SK-N-SH treated with all-trans-retinoic acid at 6 μM for 48 hours (cell line): ENCODE measurements at regions not wholly inside any gene's neighbourhood (a gene's known extent, or its start where the extent isn't known, plus 50 kb on each side); places are given as distances from the start of the nearest gene placed in this dataset.

Source experiments
- ATAC-seq: fragments of 200-7000 bp; cut with Tn5 transposase; 3 replicates; pipeline ENCODE4 v1.9.1; 2020; ENCODE audit warnings: mild to moderate bottlenecking, moderate library complexity
- ARNTL ChIP-seq: fragments of 450-650 bp; formaldehyde crosslinking; IDR thresholded peaks from 2 replicates; pipeline ENCODE4 v1.5.0; 2020; ENCODE audit warnings: low read depth, mild to moderate bottlenecking, moderate library complexity, borderline replicate concordance
- BACH2 ChIP-seq: fragments of 250-450 bp; sonication (Bioruptor Pico); IDR thresholded peaks from 2 replicates; pipeline ENCODE4 v1.9.0; 2021; ENCODE audit warnings: mild to moderate bottlenecking, borderline replicate concordance
- CSDC2 ChIP-seq: fragments of 250-450 bp; sonication (Bioruptor Pico); IDR thresholded peaks from 2 replicates; pipeline ENCODE4 v1.5.0; 2020; ENCODE audit warnings: mild to moderate bottlenecking, moderate library complexity
- ESRRG ChIP-seq: fragments of 250-450 bp; sonication (Bioruptor Pico); IDR thresholded peaks from 2 replicates; pipeline ENCODE4 v1.6.1; 2021; ENCODE audit warnings: mild to moderate bottlenecking
- GLIS3 ChIP-seq: fragments of 250-450 bp; sonication (Bioruptor Pico); IDR thresholded peaks from 2 replicates; pipeline ENCODE4 v1.5.0; 2020; ENCODE audit warnings: mild to moderate bottlenecking, moderate library complexity
- ISL1 ChIP-seq: fragments of 250-450 bp; sonication (Bioruptor Pico); IDR thresholded peaks from 2 replicates; pipeline ENCODE4 v2.1.2; 2022; ENCODE audit warnings: mild to moderate bottlenecking, moderate library complexity
- OSR1 ChIP-seq: fragments of 250-450 bp; sonication (Bioruptor Pico); IDR thresholded peaks from 2 replicates; pipeline ENCODE4 v1.8.0; 2022; ENCODE audit warnings: moderate library complexity, mild to moderate bottlenecking, inconsistent platforms
- PPARA ChIP-seq: fragments of 250-450 bp; sonication (Bioruptor Pico); IDR thresholded peaks from 2 replicates; pipeline ENCODE4 v1.5.0; 2020; ENCODE audit warnings: mild to moderate bottlenecking, borderline replicate concordance
- SNAI2 ChIP-seq: fragments of 250-450 bp; sonication (Bioruptor Pico); IDR thresholded peaks from 2 replicates; pipeline ENCODE4 v1.5.0; 2020; ENCODE audit warnings: mild to moderate bottlenecking, moderate library complexity
- TCF4 ChIP-seq: fragments of 250-450 bp; sonication (Bioruptor Pico); IDR thresholded peaks from 2 replicates; pipeline ENCODE4 v1.8.0; 2021; ENCODE audit warnings: mild to moderate bottlenecking, moderate library complexity, borderline replicate concordance
- TOX ChIP-seq: fragments of 250-450 bp; sonication (Bioruptor Pico); IDR thresholded peaks from 2 replicates; pipeline ENCODE4 v1.8.0; 2021; ENCODE audit warnings: mild to moderate bottlenecking, moderate library complexity, borderline replicate concordance
- ZC3H10 ChIP-seq: fragments of 250-450 bp; sonication (Bioruptor Pico); IDR thresholded peaks from 2 replicates; pipeline ENCODE4 v1.5.1; 2021; ENCODE audit warnings: mild to moderate bottlenecking, moderate library complexity
- ZFP3 ChIP-seq: fragments of 250-450 bp; sonication (Bioruptor Pico); IDR thresholded peaks from 2 replicates; pipeline ENCODE4 v1.5.0; 2020; ENCODE audit warnings: mild to moderate bottlenecking, moderate library complexity
- ZFP30 ChIP-seq: fragments of 450-650 bp; formaldehyde crosslinking; IDR thresholded peaks from 2 replicates; pipeline ENCODE4 v1.5.0; 2022; ENCODE audit warnings: mild to moderate bottlenecking, moderate library complexity
- ZNF565 ChIP-seq: fragments of 450-650 bp; formaldehyde crosslinking; conservative IDR thresholded peaks from 2 replicates; pipeline ENCODE4 v1.5.0; 2020; ENCODE audit warnings: low read depth, mild to moderate bottlenecking, moderate library complexity
- ZNF70 ChIP-seq: fragments of 450-650 bp; formaldehyde crosslinking; IDR thresholded peaks from 2 replicates; pipeline ENCODE4 v1.5.0; 2020; ENCODE audit warnings: mild to moderate bottlenecking, moderate library complexity
- ZNF8 ChIP-seq: fragments of 450-650 bp; formaldehyde crosslinking; IDR thresholded peaks from 2 replicates; pipeline ENCODE4 v1.5.0; 2020; ENCODE audit warnings: mild to moderate bottlenecking, moderate library complexity
- TF ChIP-seq, protein P1 (sequence below): fragments of 250-450 bp; sonication (Bioruptor Pico); IDR thresholded peaks from 2 replicates; pipeline ENCODE4 v1.8.0; 2020; ENCODE audit warnings: mild to moderate bottlenecking, moderate library complexity, borderline replicate concordance
- TF ChIP-seq, protein P2 (sequence below): fragments of 250-450 bp; sonication (Bioruptor Pico); IDR thresholded peaks from 2 replicates; pipeline ENCODE4 v1.5.0; 2020; ENCODE audit warnings: mild to moderate bottlenecking, moderate library complexity
- TF ChIP-seq, protein P3 (sequence below): fragments of 250-450 bp; sonication (Bioruptor Pico); IDR thresholded peaks from 2 replicates; pipeline ENCODE4 v1.5.1; 2021; ENCODE audit warnings: mild to moderate bottlenecking, moderate library complexity
- TF ChIP-seq, protein P4 (sequence below): fragments of 250-450 bp; sonication (Bioruptor Pico); IDR thresholded peaks from 2 replicates; pipeline ENCODE4 v1.8.0; 2021; ENCODE audit warnings: low read depth, mild to moderate bottlenecking, moderate library complexity, borderline replicate concordance
- TF ChIP-seq, protein P5 (sequence below): fragments of 250-450 bp; sonication (Bioruptor Pico); IDR thresholded peaks from 2 replicates; pipeline ENCODE4 v1.5.1; 2020; ENCODE audit warnings: low read depth, mild to moderate bottlenecking, moderate library complexity

DNA sequence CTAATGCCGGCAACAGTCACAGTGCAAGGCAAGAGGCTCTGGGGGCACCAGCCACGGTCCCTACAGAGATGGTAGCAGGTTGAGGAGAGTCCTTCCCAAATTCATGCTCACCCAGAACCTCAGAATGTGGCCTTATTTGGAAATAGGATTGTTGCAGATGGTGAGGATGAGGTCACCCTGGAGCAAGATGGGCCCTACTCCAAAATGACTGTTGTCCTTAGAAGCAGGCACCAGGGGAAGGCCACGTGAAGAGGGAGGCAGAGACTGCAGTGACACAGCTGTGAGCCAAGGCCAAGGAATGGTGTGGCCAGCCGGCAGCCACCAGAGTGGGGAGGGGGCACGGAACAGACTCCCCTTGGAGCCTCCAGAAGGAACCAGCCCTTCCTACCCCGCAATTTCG is 70.8 kb upstream of the CLDN14 start:
- no peak for TF ChIP-seq CSDC2 (CRISPR knock-in tag)
- TF ChIP-seq SNAI2 (CRISPR knock-in tag): no peak
- no peak for ATAC-seq

DNA sequence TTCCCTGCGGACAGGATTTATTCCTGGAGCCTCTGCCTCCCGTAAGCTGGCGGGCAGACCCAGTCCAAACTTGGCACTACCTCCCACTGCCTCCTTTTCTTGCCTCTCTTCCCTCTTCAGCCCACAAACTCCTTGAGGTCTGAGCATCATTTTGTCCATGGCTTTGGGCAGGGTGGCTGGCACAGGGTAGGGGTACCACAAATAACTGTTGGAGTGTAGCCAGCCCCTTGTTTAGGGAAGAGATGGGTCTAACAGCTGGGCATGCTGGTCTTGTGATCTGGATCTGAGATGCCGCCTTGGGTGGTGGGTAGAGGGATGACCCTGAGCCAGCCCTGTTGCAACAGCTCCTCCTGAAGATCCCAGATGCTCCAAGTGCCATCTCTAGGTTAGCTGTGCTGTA is 71.4 kb upstream of the CLDN14 start:
- ATAC-seq: peak; percentile 34
- TF ChIP-seq TCF4 (no peak), ZNF565 (CRISPR knock-in tag) (no peak), TOX (no peak), ZNF70 (CRISPR knock-in tag) (no peak), ZFP3 (no peak), OSR1 (CRISPR knock-in tag) (no peak), ARNTL (CRISPR knock-in tag) (no peak), ISL1 (CRISPR knock-in tag) (no peak), CSDC2 (CRISPR knock-in tag) (no peak), GLIS3 (CRISPR knock-in tag) (no peak), PPARA (CRISPR knock-in tag) (no peak), ZNF8 (CRISPR knock-in tag) (no peak), ESRRG (CRISPR knock-in tag) (no peak)
- TF ChIP-seq, protein P1, sequence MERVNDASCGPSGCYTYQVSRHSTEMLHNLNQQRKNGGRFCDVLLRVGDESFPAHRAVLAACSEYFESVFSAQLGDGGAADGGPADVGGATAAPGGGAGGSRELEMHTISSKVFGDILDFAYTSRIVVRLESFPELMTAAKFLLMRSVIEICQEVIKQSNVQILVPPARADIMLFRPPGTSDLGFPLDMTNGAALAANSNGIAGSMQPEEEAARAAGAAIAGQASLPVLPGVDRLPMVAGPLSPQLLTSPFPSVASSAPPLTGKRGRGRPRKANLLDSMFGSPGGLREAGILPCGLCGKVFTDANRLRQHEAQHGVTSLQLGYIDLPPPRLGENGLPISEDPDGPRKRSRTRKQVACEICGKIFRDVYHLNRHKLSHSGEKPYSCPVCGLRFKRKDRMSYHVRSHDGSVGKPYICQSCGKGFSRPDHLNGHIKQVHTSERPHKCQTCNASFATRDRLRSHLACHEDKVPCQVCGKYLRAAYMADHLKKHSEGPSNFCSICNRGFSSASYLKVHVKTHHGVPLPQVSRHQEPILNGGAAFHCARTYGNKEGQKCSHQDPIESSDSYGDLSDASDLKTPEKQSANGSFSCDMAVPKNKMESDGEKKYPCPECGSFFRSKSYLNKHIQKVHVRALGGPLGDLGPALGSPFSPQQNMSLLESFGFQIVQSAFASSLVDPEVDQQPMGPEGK (CRISPR knock-in tag): no peak
- TF ChIP-seq, protein P2, sequence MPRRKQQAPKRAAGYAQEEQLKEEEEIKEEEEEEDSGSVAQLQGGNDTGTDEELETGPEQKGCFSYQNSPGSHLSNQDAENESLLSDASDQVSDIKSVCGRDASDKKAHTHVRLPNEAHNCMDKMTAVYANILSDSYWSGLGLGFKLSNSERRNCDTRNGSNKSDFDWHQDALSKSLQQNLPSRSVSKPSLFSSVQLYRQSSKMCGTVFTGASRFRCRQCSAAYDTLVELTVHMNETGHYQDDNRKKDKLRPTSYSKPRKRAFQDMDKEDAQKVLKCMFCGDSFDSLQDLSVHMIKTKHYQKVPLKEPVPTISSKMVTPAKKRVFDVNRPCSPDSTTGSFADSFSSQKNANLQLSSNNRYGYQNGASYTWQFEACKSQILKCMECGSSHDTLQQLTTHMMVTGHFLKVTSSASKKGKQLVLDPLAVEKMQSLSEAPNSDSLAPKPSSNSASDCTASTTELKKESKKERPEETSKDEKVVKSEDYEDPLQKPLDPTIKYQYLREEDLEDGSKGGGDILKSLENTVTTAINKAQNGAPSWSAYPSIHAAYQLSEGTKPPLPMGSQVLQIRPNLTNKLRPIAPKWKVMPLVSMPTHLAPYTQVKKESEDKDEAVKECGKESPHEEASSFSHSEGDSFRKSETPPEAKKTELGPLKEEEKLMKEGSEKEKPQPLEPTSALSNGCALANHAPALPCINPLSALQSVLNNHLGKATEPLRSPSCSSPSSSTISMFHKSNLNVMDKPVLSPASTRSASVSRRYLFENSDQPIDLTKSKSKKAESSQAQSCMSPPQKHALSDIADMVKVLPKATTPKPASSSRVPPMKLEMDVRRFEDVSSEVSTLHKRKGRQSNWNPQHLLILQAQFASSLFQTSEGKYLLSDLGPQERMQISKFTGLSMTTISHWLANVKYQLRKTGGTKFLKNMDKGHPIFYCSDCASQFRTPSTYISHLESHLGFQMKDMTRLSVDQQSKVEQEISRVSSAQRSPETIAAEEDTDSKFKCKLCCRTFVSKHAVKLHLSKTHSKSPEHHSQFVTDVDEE: no peak
- TF ChIP-seq, all 23 proteins: peak for 0

DNA sequence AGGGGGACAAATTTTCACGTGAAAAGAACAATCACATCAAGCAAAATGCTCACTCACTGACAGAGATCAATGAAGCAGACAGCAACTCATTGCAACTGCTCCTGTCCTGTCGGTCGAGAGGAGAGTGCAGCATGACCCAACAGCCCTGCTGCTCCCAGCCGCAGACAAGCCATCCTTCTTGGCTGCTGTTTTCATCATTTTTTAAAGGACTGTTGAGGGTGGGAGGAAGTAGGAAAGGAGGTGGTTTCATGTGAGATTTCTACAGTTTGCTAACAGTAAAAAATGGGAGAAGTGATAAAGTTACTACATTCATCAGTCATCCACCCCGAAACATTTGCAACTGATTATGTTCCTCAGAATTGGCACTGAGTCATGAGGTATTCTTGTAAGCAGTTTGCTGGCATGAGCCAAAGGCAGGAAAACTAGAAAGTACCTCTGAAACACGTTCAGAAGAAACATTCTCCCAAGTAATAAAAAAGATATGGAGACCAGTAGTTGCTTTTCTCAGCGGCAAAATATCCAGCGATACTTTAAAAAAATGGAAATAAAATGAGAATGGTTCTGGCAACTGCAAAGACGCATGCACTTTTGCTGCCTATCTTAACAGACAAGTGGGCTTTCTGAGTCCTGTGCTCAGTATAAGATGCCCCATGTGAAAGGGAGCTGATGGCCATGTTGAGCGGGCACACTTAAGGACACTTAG is 72.0 kb upstream of the CLDN14 start:
- TF ChIP-seq OSR1 (CRISPR knock-in tag) (no peak), ISL1 (CRISPR knock-in tag) (no peak), ZNF565 (CRISPR knock-in tag) (no peak), ESRRG (CRISPR knock-in tag) (no peak), TOX (no peak), PPARA (CRISPR knock-in tag) (no peak), ZFP30 (CRISPR knock-in tag) (no peak), SNAI2 (CRISPR knock-in tag) (no peak), ARNTL (CRISPR knock-in tag) (no peak)
- TF ChIP-seq, protein P3, sequence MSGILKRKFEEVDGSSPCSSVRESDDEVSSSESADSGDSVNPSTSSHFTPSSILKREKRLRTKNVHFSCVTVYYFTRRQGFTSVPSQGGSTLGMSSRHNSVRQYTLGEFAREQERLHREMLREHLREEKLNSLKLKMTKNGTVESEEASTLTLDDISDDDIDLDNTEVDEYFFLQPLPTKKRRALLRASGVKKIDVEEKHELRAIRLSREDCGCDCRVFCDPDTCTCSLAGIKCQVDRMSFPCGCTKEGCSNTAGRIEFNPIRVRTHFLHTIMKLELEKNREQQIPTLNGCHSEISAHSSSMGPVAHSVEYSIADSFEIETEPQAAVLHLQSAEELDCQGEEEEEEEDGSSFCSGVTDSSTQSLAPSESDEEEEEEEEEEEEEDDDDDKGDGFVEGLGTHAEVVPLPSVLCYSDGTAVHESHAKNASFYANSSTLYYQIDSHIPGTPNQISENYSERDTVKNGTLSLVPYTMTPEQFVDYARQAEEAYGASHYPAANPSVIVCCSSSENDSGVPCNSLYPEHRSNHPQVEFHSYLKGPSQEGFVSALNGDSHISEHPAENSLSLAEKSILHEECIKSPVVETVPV (CRISPR knock-in tag): no peak

DNA sequence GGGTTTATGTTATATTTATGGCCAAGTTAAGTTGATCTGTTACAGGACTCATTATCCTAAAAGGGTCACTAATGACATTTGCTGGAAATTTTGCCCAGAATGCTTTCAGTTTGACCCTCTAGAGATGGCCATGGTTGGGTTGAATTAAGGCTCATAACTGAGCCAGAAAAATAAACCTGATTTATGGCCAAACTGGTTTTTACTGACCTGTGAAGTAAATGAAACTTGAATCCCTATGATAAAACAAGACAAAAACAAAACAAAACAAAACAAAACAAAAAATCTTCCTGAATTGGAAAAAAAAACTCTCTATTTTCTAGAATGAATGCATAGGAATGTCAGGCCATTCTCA is 72.5 kb upstream of the CLDN14 start:
- ATAC-seq: no peak
- TF ChIP-seq BACH2 (no peak), ZNF70 (CRISPR knock-in tag) (no peak), SNAI2 (CRISPR knock-in tag) (no peak), ZC3H10 (no peak), PPARA (CRISPR knock-in tag) (no peak), TOX (no peak), ARNTL (CRISPR knock-in tag) (no peak), CSDC2 (CRISPR knock-in tag) (no peak), ZNF8 (CRISPR knock-in tag) (no peak), ZNF565 (CRISPR knock-in tag) (no peak)
- TF ChIP-seq, protein P4, sequence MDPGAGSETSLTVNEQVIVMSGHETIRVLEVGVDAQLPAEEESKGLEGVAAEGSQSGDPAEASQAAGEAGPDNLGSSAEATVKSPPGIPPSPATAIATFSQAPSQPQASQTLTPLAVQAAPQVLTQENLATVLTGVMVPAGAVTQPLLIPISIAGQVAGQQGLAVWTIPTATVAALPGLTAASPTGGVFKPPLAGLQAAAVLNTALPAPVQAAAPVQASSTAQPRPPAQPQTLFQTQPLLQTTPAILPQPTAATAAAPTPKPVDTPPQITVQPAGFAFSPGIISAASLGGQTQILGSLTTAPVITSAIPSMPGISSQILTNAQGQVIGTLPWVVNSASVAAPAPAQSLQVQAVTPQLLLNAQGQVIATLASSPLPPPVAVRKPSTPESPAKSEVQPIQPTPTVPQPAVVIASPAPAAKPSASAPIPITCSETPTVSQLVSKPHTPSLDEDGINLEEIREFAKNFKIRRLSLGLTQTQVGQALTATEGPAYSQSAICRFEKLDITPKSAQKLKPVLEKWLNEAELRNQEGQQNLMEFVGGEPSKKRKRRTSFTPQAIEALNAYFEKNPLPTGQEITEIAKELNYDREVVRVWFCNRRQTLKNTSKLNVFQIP: no peak
- TF ChIP-seq, protein P5, sequence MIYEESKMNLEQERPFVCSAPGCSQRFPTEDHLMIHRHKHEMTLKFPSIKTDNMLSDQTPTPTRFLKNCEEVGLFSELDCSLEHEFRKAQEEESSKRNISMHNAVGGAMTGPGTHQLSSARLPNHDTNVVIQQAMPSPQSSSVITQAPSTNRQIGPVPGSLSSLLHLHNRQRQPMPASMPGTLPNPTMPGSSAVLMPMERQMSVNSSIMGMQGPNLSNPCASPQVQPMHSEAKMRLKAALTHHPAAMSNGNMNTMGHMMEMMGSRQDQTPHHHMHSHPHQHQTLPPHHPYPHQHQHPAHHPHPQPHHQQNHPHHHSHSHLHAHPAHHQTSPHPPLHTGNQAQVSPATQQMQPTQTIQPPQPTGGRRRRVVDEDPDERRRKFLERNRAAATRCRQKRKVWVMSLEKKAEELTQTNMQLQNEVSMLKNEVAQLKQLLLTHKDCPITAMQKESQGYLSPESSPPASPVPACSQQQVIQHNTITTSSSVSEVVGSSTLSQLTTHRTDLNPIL: no peak
- TF ChIP-seq, protein P1 (CRISPR knock-in tag): no peak

More for the DNA sequence above, 72.0 kb upstream of the CLDN14 start:
- peak; percentile 85 for ATAC-seq
